IMR-90 (cell line): ENCODE measurements at regions not wholly inside any gene's neighbourhood (a gene's known extent, or its start where the extent isn't known, plus 50 kb on each side); places are given as distances from the start of the nearest gene placed in this dataset.

Source experiments
- ATAC-seq: fragments of 200-7000 bp; cut with Tn5 transposase; 2 replicates; pipeline ENCODE4 v1.9.1; 2020; ENCODE audit warnings: low read depth, mild to moderate bottlenecking, moderate library complexity
- BruUV-seq: library from RNA; stranded (reverse); fragments of 400-500 nt; replicated peaks from 2 replicates; lab custom pipeline; 2021; lab: Mats Ljungman, UMichigan
- CTCF ChIA-PET: fragments of 300-600 bp; formaldehyde crosslinking; extraction: SDS; loops from one replicate; lab custom pipeline; 2021; ENCODE audit warnings: antibody characterized with exemption; lab: Yijun Ruan, JAX
- POLR2A ChIA-PET: fragments of 300-600 bp; sonication (Branson Sonifier 250); formaldehyde crosslinking; loops from one replicate; lab custom pipeline; 2022; ENCODE audit warnings: antibody characterized with exemption; ENCODE audit not compliant: unreplicated experiment; lab: Charles Lee
- DNase-seq: peaks from one replicate; pipeline ENCODE4 v3.0.0; 2013
- H2AFZ ChIP-seq: replicated peaks from 2 replicates; pipeline ENCODE3; 2013; ENCODE audit warnings: low read length, mild to moderate bottlenecking; ENCODE audit not compliant: poor library complexity
- H2AK5ac ChIP-seq: 2 replicates; pipeline ENCODE4 v1.6.1; 2013; ENCODE audit warnings: low read depth, low read length, inconsistent platforms
- H2AK9ac ChIP-seq: replicated peaks from 2 replicates; pipeline ENCODE3; 2013; ENCODE audit warnings: mild to moderate bottlenecking, low read depth, low read length, moderate library complexity; ENCODE audit not compliant: poor library complexity
- H2BK120ac ChIP-seq: 2 replicates; pipeline ENCODE4 v1.6.1; 2013; ENCODE audit warnings: low read depth, low read length, inconsistent platforms
- H2BK15ac ChIP-seq: 3 replicates; pipeline ENCODE4 v1.6.1; 2013; ENCODE audit warnings: low read depth, low read length, inconsistent platforms
- H2BK20ac ChIP-seq: 2 replicates; pipeline ENCODE4 v1.6.1; 2013; ENCODE audit warnings: low read depth, mild to moderate bottlenecking, inconsistent platforms, low read length, moderate library complexity
- H2BK5ac ChIP-seq: 2 replicates; pipeline ENCODE4 v1.6.1; 2013; ENCODE audit warnings: mild to moderate bottlenecking, low read depth, low read length, inconsistent platforms; ENCODE audit not compliant: poor library complexity, severe bottlenecking
- H3K14ac ChIP-seq: replicated peaks from 2 replicates; pipeline ENCODE4 v1.6.1; 2013; ENCODE audit warnings: low read depth, low read length, inconsistent platforms
- H3K18ac ChIP-seq: 2 replicates; pipeline ENCODE4 v1.6.1; 2013; ENCODE audit warnings: low read depth, low read length, control low read depth
- H3K23ac ChIP-seq: 2 replicates; pipeline ENCODE4 v1.6.1; 2013; ENCODE audit warnings: low read depth, low read length, inconsistent platforms
- H3K27ac ChIP-seq: 2 replicates; pipeline ENCODE4 v1.5.1; 2013; ENCODE audit warnings: mild to moderate bottlenecking, control low read depth, low read length; ENCODE audit not compliant: insufficient read depth
- H3K27me3 ChIP-seq: 2 replicates; pipeline ENCODE4 v1.6.1; 2013; ENCODE audit warnings: low read length; ENCODE audit not compliant: control insufficient read depth, insufficient read depth
- H3K36me3 ChIP-seq: 2 replicates; pipeline ENCODE4 v1.6.1; 2013; ENCODE audit warnings: low read length, mixed read lengths; ENCODE audit not compliant: control insufficient read depth, insufficient read depth
- H3K4ac ChIP-seq: 2 replicates; pipeline ENCODE4 v1.6.1; 2013; ENCODE audit warnings: low read depth, low read length, inconsistent platforms
- H3K4me1 ChIP-seq: 2 replicates; pipeline ENCODE4 v1.6.1; 2013; ENCODE audit warnings: low read length, mixed read lengths; ENCODE audit not compliant: control insufficient read depth, insufficient read depth
- H3K4me2 ChIP-seq: 2 replicates; pipeline ENCODE4 v1.6.1; 2013; ENCODE audit warnings: low read depth, mild to moderate bottlenecking, control low read depth, low read length, moderate library complexity
- H3K4me3 ChIP-seq: 2 replicates; pipeline ENCODE4 v1.5.1; 2013; ENCODE audit warnings: low read depth, mild to moderate bottlenecking, control low read depth, low read length, moderate library complexity; ENCODE audit not compliant: insufficient read depth
- H3K56ac ChIP-seq: 2 replicates; pipeline ENCODE4 v1.6.1; 2013; ENCODE audit warnings: low read length, inconsistent platforms; ENCODE audit not compliant: insufficient read depth; ENCODE audit errors: extremely low read depth
- H3K79me1 ChIP-seq, 2 experiments: 2 replicates each; pipeline ENCODE4 v1.6.1; 2013; ENCODE audit warnings: low read length in 2 of 2, inconsistent platforms in 1 of 2, low read depth in 1 of 2
- H3K9ac ChIP-seq: 2 replicates; pipeline ENCODE4 v1.6.1; 2013; ENCODE audit warnings: low read depth, low read length, control low read depth
- H3K9me1 ChIP-seq: 2 replicates; pipeline ENCODE4 v1.6.1; 2013; ENCODE audit warnings: low read length, inconsistent platforms; ENCODE audit not compliant: insufficient read depth
- H3K9me3 ChIP-seq: 2 replicates; pipeline ENCODE4 v1.6.1; 2013; ENCODE audit warnings: low read length; ENCODE audit not compliant: control insufficient read depth, insufficient read depth
- H4K20me1 ChIP-seq: 2 replicates; pipeline ENCODE4 v1.6.1; 2013; ENCODE audit warnings: low read length, inconsistent platforms; ENCODE audit not compliant: insufficient read depth
- H4K5ac ChIP-seq: 2 replicates; pipeline ENCODE4 v1.6.1; 2013; ENCODE audit warnings: mild to moderate bottlenecking, low read depth, low read length, control low read depth
- H4K8ac ChIP-seq, 2 experiments: 2 replicates each; pipeline ENCODE4 v1.6.1; 2013; ENCODE audit warnings: low read depth in 2 of 2, low read length in 2 of 2, control low read depth in 1 of 2, inconsistent platforms in 1 of 2
- H4K91ac ChIP-seq: 2 replicates; pipeline ENCODE4 v1.6.1; 2013; ENCODE audit warnings: low read depth, low read length, inconsistent platforms; ENCODE audit not compliant: insufficient read depth
- CEBPB ChIP-seq: IDR thresholded peaks from 2 replicates; pipeline ENCODE4 v1.6.1; 2012; ENCODE audit warnings: low read depth, low read length, improper control_type of control experiment
- CHD1 ChIP-seq: IDR thresholded peaks from 2 replicates; pipeline ENCODE4 v1.6.1; 2012; ENCODE audit warnings: low read depth, low read length, improper control_type of control experiment
- MAFK ChIP-seq: IDR thresholded peaks from 2 replicates; pipeline ENCODE4 v1.6.1; 2012; ENCODE audit warnings: low read depth, low read length, improper control_type of control experiment
- POLR2A ChIP-seq: IDR thresholded peaks from 2 replicates; pipeline ENCODE4 v1.6.1; 2012; ENCODE audit warnings: mild to moderate bottlenecking, low read depth, low read length
- WGBS, 2 experiments: methylation state at CpG; one replicate each; pipeline versions ENCODE4 v1.1.5 to v1.1.7; 2013; ENCODE audit warnings: missing lambda C conversion rate in 2 of 2; ENCODE audit not compliant: insufficient read length in 1 of 2; ENCODE audit errors: extremely low coverage in 2 of 2; 5-methylcytosine and 5-hydroxymethylcytosine counted together
- dilution Hi-C: fragments of 300-500 bp; cut with HindIII; formaldehyde crosslinking; loops from one replicate; pipeline ENCODE4 v1.14.3; 2018; ENCODE audit warnings: low sequenced_read_pairs; ENCODE audit not compliant: unreplicated experiment
- in situ Hi-C: fragments of 300-500 bp; cut with MboI; formaldehyde crosslinking; loops from 3 replicates; pipeline ENCODE4 v1.14.3; 2019; ENCODE audit warnings: low sequenced_read_pairs, inconsistent platforms, mixed read lengths
- intact Hi-C: fragments of 100-400 bp; cut with micrococcal nuclease; formaldehyde crosslinking; loops from 2 replicates; pipeline ENCODE4 v1.10.0; 2022
- TF ChIP-seq, protein P1 (sequence below): fragments of 150-350 bp; IDR thresholded peaks from 2 replicates; pipeline ENCODE4 v1.6.1; 2017; ENCODE audit warnings: mild to moderate bottlenecking, antibody characterized with exemption, low read length, low read depth
- TF ChIP-seq, protein P2 (sequence below): conservative IDR thresholded peaks from 2 replicates; pipeline ENCODE4 v1.5.1; 2012; ENCODE audit warnings: mild to moderate bottlenecking, low read depth, low read length, improper control_type of control experiment
- TF ChIP-seq, protein P3 (sequence below): fragments of 150-350 bp; IDR thresholded peaks from 2 replicates; pipeline ENCODE4 v1.6.1; 2016; ENCODE audit warnings: low read depth, mild to moderate bottlenecking, low read length, moderate library complexity, borderline replicate concordance

DNA sequence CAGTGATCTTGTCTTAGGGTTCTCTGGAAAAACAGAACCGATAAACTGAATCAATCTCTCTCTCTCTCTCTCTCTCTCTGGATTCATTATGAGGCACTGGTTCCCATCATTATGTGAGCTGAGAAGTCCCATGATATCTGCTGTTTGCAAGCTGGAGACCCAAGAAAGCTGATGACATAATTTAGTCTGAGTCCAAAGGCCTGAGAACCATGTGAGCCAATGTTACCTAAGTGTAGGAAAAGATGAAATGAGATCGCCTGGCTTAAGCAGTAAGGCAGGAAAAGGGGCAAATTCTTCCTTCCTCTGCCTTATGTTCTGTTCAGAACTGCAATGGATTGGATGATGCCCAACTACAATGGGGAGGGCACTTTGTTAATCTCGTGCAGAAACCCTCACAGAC is 207.4 kb downstream of the RBM46 start:
- Histone ChIP-seq H3K4ac (no peak overlapping the region), H3K27me3 (no peaks in the 10 kb centered on the region), H4K8ac (no peak overlapping the region), H2BK20ac (no peak overlapping the region), H4K91ac (no peak overlapping the region), H3K4me1 (no peaks in the 10 kb centered on the region), H3K18ac (no peak overlapping the region), H3K56ac (no peak overlapping the region), H3K9me3 (no peaks in the 10 kb centered on the region), H3K79me1 (no peaks in the 10 kb centered on the region), H2AFZ (no peak overlapping the region), H3K36me3 (no peaks in the 10 kb centered on the region), H3K27ac (no peak overlapping the region), H3K9me1 (no peaks in the 10 kb centered on the region), H2AK9ac (no peak overlapping the region), H3K23ac (no peak overlapping the region), H4K5ac (no peak overlapping the region), H3K4me3 (no peak overlapping the region), H3K14ac (no peak overlapping the region), H2BK5ac (no peak overlapping the region), H4K20me1 (no peaks in the 10 kb centered on the region), H2AK5ac (no peak overlapping the region), H3K4me2 (no peak overlapping the region), H2BK120ac (no peak overlapping the region), H3K9ac (no peak overlapping the region), H2BK15ac (no peak overlapping the region)
- no TSS peak for BruUV-seq
- POLR2A ChIA-PET: no interaction called here
- CTCF ChIA-PET: no interaction called here
- ATAC-seq (no peak), DNase-seq (no peak)
- in situ Hi-C loops (loop anchor here (10.0 to 25.0 kb wide), 2 partner anchors 386 to 799 kb away; partner anchors contain the start of gene MAP9), dilution Hi-C loops (no loop called here), intact Hi-C loops (loop anchor here (10.0 kb wide), 1 partner anchor 796 kb away; no protein-coding TSS in a partner anchor)
- TF ChIP-seq POLR2A (no peak), CEBPB (no peak), MAFK (no peak), CHD1 (no peak)
- TF ChIP-seq, protein P1, sequence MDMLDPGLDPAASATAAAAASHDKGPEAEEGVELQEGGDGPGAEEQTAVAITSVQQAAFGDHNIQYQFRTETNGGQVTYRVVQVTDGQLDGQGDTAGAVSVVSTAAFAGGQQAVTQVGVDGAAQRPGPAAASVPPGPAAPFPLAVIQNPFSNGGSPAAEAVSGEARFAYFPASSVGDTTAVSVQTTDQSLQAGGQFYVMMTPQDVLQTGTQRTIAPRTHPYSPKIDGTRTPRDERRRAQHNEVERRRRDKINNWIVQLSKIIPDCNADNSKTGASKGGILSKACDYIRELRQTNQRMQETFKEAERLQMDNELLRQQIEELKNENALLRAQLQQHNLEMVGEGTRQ: no peak
- TF ChIP-seq, protein P2, sequence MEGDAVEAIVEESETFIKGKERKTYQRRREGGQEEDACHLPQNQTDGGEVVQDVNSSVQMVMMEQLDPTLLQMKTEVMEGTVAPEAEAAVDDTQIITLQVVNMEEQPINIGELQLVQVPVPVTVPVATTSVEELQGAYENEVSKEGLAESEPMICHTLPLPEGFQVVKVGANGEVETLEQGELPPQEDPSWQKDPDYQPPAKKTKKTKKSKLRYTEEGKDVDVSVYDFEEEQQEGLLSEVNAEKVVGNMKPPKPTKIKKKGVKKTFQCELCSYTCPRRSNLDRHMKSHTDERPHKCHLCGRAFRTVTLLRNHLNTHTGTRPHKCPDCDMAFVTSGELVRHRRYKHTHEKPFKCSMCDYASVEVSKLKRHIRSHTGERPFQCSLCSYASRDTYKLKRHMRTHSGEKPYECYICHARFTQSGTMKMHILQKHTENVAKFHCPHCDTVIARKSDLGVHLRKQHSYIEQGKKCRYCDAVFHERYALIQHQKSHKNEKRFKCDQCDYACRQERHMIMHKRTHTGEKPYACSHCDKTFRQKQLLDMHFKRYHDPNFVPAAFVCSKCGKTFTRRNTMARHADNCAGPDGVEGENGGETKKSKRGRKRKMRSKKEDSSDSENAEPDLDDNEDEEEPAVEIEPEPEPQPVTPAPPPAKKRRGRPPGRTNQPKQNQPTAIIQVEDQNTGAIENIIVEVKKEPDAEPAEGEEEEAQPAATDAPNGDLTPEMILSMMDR: no peak
- TF ChIP-seq, protein P3, sequence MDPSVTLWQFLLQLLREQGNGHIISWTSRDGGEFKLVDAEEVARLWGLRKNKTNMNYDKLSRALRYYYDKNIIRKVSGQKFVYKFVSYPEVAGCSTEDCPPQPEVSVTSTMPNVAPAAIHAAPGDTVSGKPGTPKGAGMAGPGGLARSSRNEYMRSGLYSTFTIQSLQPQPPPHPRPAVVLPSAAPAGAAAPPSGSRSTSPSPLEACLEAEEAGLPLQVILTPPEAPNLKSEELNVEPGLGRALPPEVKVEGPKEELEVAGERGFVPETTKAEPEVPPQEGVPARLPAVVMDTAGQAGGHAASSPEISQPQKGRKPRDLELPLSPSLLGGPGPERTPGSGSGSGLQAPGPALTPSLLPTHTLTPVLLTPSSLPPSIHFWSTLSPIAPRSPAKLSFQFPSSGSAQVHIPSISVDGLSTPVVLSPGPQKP: no peak
- WGBS, 2 experiments: no CpG with 5 or more reads among the region's 3 CpGs
